Loucy (cell line): ENCODE measurements at regions not wholly inside any gene's neighbourhood (a gene's known extent, or its start where the extent isn't known, plus 50 kb on each side); places are given as distances from the start of the nearest gene placed in this dataset.

Experiments
- H2AFZ ChIP-seq: fragments of 200-600 bp; sonication (generic); 2 replicates; pipeline ENCODE4 v1.6.0; 2016; ENCODE audit warnings: antibody characterized with exemption, mild to moderate bottlenecking, low read length, moderate library complexity
- H3F3A ChIP-seq: fragments of 200-600 bp; 2 replicates; pipeline ENCODE4 v1.6.0; 2016; ENCODE audit warnings: antibody characterized with exemption, low read depth, mild to moderate bottlenecking
- H3K27me3 ChIP-seq: fragments of 200-600 bp; sonication (generic); 2 replicates; pipeline ENCODE4 v1.6.1; 2014; ENCODE audit warnings: low read length, mild to moderate bottlenecking; ENCODE audit not compliant: insufficient read depth, poor library complexity, severe bottlenecking
- H3K36me3 ChIP-seq: fragments of 200-600 bp; sonication (generic); 2 replicates; pipeline ENCODE4 v1.6.1; 2016; ENCODE audit warnings: low read length; ENCODE audit not compliant: insufficient read depth
- H3K4me1 ChIP-seq: fragments of 200-600 bp; sonication (generic); 2 replicates; pipeline ENCODE4 v1.5.1; 2014; ENCODE audit warnings: low read length, mild to moderate bottlenecking; ENCODE audit not compliant: insufficient read depth, poor library complexity, severe bottlenecking
- H3K4me2 ChIP-seq: fragments of 200-600 bp; sonication (generic); 2 replicates; pipeline ENCODE4 v1.6.0; 2014; ENCODE audit warnings: antibody characterized with exemption, low read length, low read depth, mild to moderate bottlenecking; ENCODE audit not compliant: poor library complexity, severe bottlenecking
- H3K4me3 ChIP-seq: fragments of 200-600 bp; sonication (generic); 2 replicates; pipeline ENCODE4 v1.5.1; 2014; ENCODE audit warnings: low read length, mild to moderate bottlenecking, mixed read lengths; ENCODE audit not compliant: poor library complexity, severe bottlenecking
- H3K79me2 ChIP-seq: fragments of 200-600 bp; sonication (generic); 2 replicates; pipeline ENCODE4 v1.6.1; 2014; ENCODE audit warnings: low read length; ENCODE audit not compliant: insufficient read depth
- H3K9ac ChIP-seq: fragments of 200-600 bp; sonication (generic); 2 replicates; pipeline ENCODE4 v1.6.0; 2014; ENCODE audit warnings: mild to moderate bottlenecking, low read depth, low read length, moderate library complexity; ENCODE audit not compliant: poor library complexity, severe bottlenecking
- H3K9me2 ChIP-seq: fragments of 200-600 bp; sonication (generic); replicated peaks from 2 replicates; pipeline ENCODE4 v1.6.1; 2016; ENCODE audit warnings: low read depth, low read length, mixed read lengths
- H3K9me3 ChIP-seq: fragments of 200-600 bp; sonication (generic); 2 replicates; pipeline ENCODE4 v1.6.1; 2014; ENCODE audit warnings: mild to moderate bottlenecking, antibody characterized with exemption, low read length, low read depth; ENCODE audit not compliant: insufficient read depth
- H4K20me1 ChIP-seq: fragments of 200-600 bp; sonication (generic); 2 replicates; pipeline ENCODE4 v1.6.0; 2014; ENCODE audit warnings: antibody characterized with exemption, low read length, mild to moderate bottlenecking; ENCODE audit not compliant: insufficient read depth, poor library complexity, severe bottlenecking
- CTCF ChIP-seq: fragments of 200-600 bp; sonication (generic); conservative IDR thresholded peaks from 2 replicates; pipeline ENCODE4 v1.5.1; 2014; ENCODE audit warnings: mild to moderate bottlenecking, antibody characterized with exemption, low read length
- EZH2phosphoT487 ChIP-seq: fragments of 200-600 bp; IDR thresholded peaks from 2 replicates; pipeline ENCODE4 v1.6.1; 2018; ENCODE audit warnings: antibody characterized with exemption, mild to moderate bottlenecking, moderate library complexity, borderline replicate concordance

GRCh38 chr13:69524459-69525150, 583.0 kb upstream of the ATXN8OS start:
- H3K4me2 ChIP-seq, result no peak overlapping the region
- H3K9ac ChIP-seq, result no peak overlapping the region
- TF ChIP-seq CTCF, result peak; percentile 56
- no peak for TF ChIP-seq EZH2phosphoT487
- no peaks in the 10 kb centered on the region for H4K20me1 ChIP-seq
- no peaks in the 10 kb centered on the region for H3F3A ChIP-seq
- no peaks in the 10 kb centered on the region for H3K4me1 ChIP-seq
- H3K9me2 ChIP-seq, result no peaks in the 10 kb centered on the region
- no peak overlapping the region for H3K4me3 ChIP-seq
- H3K9me3 ChIP-seq, result no peaks in the 10 kb centered on the region
- H3K79me2 ChIP-seq, result no peaks in the 10 kb centered on the region
- no peaks in the 10 kb centered on the region for H3K27me3 ChIP-seq
- no peaks in the 10 kb centered on the region for H3K36me3 ChIP-seq
- H2AFZ ChIP-seq, result no peak overlapping the region

DNA sequence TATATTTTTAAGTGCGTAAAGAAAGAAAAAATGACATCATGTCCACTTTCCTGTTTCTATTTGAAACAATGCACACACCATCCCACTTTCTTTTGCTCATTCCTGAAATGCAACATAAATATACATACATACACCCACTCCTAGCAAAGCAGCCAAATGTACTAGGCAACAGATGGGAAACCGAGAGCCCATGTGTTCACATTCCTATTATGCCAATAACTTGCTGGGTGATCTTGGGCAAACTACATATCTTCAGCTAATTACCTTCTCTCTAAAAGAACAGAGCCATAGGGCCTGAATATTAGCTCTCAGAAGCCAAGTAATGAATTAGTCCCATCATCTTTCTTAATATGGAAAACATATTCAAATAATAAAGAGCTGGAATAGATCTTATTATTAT, 610.6 kb upstream of the ATXN8OS start:
- Histone ChIP-seq H3K36me3 (no peaks in the 10 kb centered on the region), H4K20me1 (no peaks in the 10 kb centered on the region), H2AFZ (no peak overlapping the region), H3K4me2 (no peak overlapping the region), H3K9me2 (no peaks in the 10 kb centered on the region; the same call in 1 of the 2 replicates), H3K4me1 (no peaks in the 10 kb centered on the region), H3K4me3 (no peak overlapping the region), H3K9me3 (no peaks in the 10 kb centered on the region), H3K9ac (no peak overlapping the region), H3K79me2 (no peaks in the 10 kb centered on the region), H3K27me3 (no peaks in the 10 kb centered on the region), H3F3A (no peaks in the 10 kb centered on the region)
- TF ChIP-seq CTCF (no peak), EZH2phosphoT487 (no peak)

GRCh38 chr13:69495096-69495495, 612.5 kb upstream of the ATXN8OS start:
- H3K9me3 ChIP-seq, result no peaks in the 10 kb centered on the region
- H4K20me1 ChIP-seq, result no peaks in the 10 kb centered on the region
- no peaks in the 10 kb centered on the region; the same call in 1 of the 2 replicates for H3K9me2 ChIP-seq
- H3K4me3 ChIP-seq, result no peak overlapping the region
- H3K36me3 ChIP-seq, result no peaks in the 10 kb centered on the region
- no peak overlapping the region for H3K9ac ChIP-seq
- no peaks in the 10 kb centered on the region for H3K79me2 ChIP-seq
- H3F3A ChIP-seq, result no peaks in the 10 kb centered on the region
- H3K4me2 ChIP-seq, result no peak overlapping the region
- TF ChIP-seq EZH2phosphoT487 (no peak), CTCF (no peak)
- no peak overlapping the region for H2AFZ ChIP-seq
- H3K27me3 ChIP-seq, result no peaks in the 10 kb centered on the region
- H3K4me1 ChIP-seq, result no peaks in the 10 kb centered on the region
